NCI-H69 (cell line): ENCODE measurements at regions not wholly inside any gene's neighbourhood (a gene's known extent, or its start where the extent isn't known, plus 50 kb on each side); places are given as distances from the start of the nearest gene placed in this dataset.

ENCODE experiments used
- DNase-seq: peaks from one replicate; lab custom pipeline; 2025; lab: John Stamatoyannopoulos, UW

GRCh38 chr5:164680216-164680615 is 1174.8 kb downstream of the MAT2B start:
- no peak for DNase-seq

GRCh38 chr5:164680812-164681520 is 1175.5 kb downstream of the MAT2B start:
- no peak for DNase-seq

- no peak for DNase-seq
Measured at GRCh38 chr5:164687391-164687790, 1182.0 kb downstream of the MAT2B start.

GRCh38 chr5:164688437-164688836 is 1183.0 kb downstream of the MAT2B start:
- DNase-seq = peak; percentile 92

GRCh38 chr5:164708831-164709230 is 1203.4 kb downstream of the MAT2B start:
- DNase-seq = peak; percentile 54

- no peak for DNase-seq
Measured at GRCh38 chr5:164713682-164714081, 1208.3 kb downstream of the MAT2B start.

GRCh38 chr5:164721116-164721515 is 1215.7 kb downstream of the MAT2B start:
- peak; percentile 62 for DNase-seq

- DNase-seq = no peak
Measured at GRCh38 chr5:164721656-164722055, 1216.2 kb downstream of the MAT2B start.

GRCh38 chr5:164722702-164723101 is 1217.3 kb downstream of the MAT2B start:
- DNase-seq = no peak

GRCh38 chr5:164727012-164727411 is 1221.6 kb downstream of the MAT2B start:
- no peak for DNase-seq

- DNase-seq = no peak
Measured at GRCh38 chr5:164728733-164729132, 1223.3 kb downstream of the MAT2B start.

GRCh38 chr5:164735334-164735733 is 1229.9 kb downstream of the MAT2B start:
- DNase-seq = no peak

GRCh38 chr5:164741376-164741775 is 1236.0 kb downstream of the MAT2B start:
- no peak for DNase-seq

GRCh38 chr5:164742025-164742424 is 1236.6 kb downstream of the MAT2B start:
- DNase-seq = no peak

- DNase-seq = no peak
Measured at GRCh38 chr5:164746723-164747122, 1241.3 kb downstream of the MAT2B start.

- DNase-seq = no peak
Measured at GRCh38 chr5:164747371-164747770, 1242.0 kb downstream of the MAT2B start.

GRCh38 chr5:164748861-164749260 is 1243.4 kb downstream of the MAT2B start:
- DNase-seq = no peak

- no peak for DNase-seq
Measured at GRCh38 chr5:164753434-164753833, 1248.0 kb downstream of the MAT2B start.

GRCh38 chr5:164763206-164763605 is 1257.8 kb downstream of the MAT2B start:
- DNase-seq = no peak

- DNase-seq = no peak
Measured at GRCh38 chr5:164772122-164772521, 1266.7 kb downstream of the MAT2B start.

- DNase-seq = no peak
Measured at GRCh38 chr5:164784230-164784629, 1278.8 kb downstream of the MAT2B start.

GRCh38 chr5:164798110-164798509 is 1292.7 kb downstream of the MAT2B start:
- no peak for DNase-seq

GRCh38 chr5:164799391-164799790 is 1294.0 kb downstream of the MAT2B start:
- DNase-seq = no peak

- no peak for DNase-seq
Measured at GRCh38 chr5:164801910-164802309, 1296.5 kb downstream of the MAT2B start.
